HEK293 (cell line): ENCODE measurements at regions not wholly inside any gene's neighbourhood (a gene's known extent, or its start where the extent isn't known, plus 50 kb on each side); places are given as distances from the start of the nearest gene placed in this dataset.
"Not testable (repeated sequence)": the region's sequence is repeated elsewhere in the genome, so short reads cannot be mapped to it uniquely, and the experiment has no call there.

Experiments used
- CTCF ChIP-seq: fragments of 450-650 bp; formaldehyde crosslinking; IDR thresholded peaks from 2 replicates; pipeline ENCODE4 v1.5.1; 2016; ENCODE audit warnings: missing biosample characterization, missing genetic modification characterization
- SP2 ChIP-seq: fragments of 450-650 bp; formaldehyde crosslinking; IDR thresholded peaks from 2 replicates; pipeline ENCODE4 v1.5.1; 2016; ENCODE audit warnings: missing biosample characterization, missing genetic modification characterization
- ZFP41 ChIP-seq: fragments of 450-650 bp; formaldehyde crosslinking; IDR thresholded peaks from 2 replicates; pipeline ENCODE4 v1.5.1; 2016; ENCODE audit warnings: missing biosample characterization, missing genetic modification characterization, borderline replicate concordance
- ZNF121 ChIP-seq: fragments of 450-650 bp; formaldehyde crosslinking; IDR thresholded peaks from 2 replicates; pipeline ENCODE4 v1.5.1; 2016; ENCODE audit warnings: missing biosample characterization, missing genetic modification characterization
- ZNF23 ChIP-seq: fragments of 450-650 bp; formaldehyde crosslinking; IDR thresholded peaks from 2 replicates; pipeline ENCODE4 v1.5.1; 2016; ENCODE audit warnings: missing biosample characterization, missing genetic modification characterization, borderline replicate concordance

GRCh38 chr2:128671981-128672757, 353.5 kb upstream of the HS6ST1 start:
- TF ChIP-seq CTCF (tag by site-specific recombination); SP2; ZNF121 (tag by site-specific recombination); ZNF23 (tag by site-specific recombination); ZFP41 (tag by site-specific recombination): not testable (repeated sequence)
